Stimulated activated CD8-positive, alpha-beta memory T cell treated with anti-CD3 and anti-CD28 coated beads, Interleukin-12 subunit alpha, Interleukin-12 subunit beta, amount 100 ng/mL, for 24 hours (primary cell): ENCODE measurements at regions not wholly inside any gene's neighbourhood (a gene's known extent, or its start where the extent isn't known, plus 50 kb on each side); places are given as distances from the start of the nearest gene placed in this dataset.

Source experiments
- DNase-seq: peaks from one replicate; pipeline ENCODE4 v3.0.0-alpha.2; 2020; ENCODE audit errors: extremely low read depth

DNA sequence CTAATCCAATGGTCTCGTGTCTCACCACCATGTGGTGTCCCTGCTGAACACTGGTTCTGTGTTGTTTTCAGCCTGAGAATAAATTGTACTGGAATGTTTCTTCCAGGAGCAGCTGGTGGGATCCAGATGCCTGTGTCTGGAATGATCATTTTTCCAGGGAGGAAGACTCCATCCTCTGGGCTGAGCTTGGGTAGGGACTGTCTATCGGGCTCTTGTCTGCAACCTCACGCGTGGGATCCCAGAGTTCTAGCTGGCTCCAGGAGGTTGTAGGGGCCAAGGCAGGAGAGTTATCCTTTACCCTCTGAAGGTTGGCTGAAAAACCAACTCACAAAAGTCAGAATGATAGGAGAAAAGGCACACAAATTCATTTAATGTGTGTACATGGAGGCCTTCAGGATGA is 144.1 kb upstream of the B3GAT1 start:
- no peak for DNase-seq

DNA sequence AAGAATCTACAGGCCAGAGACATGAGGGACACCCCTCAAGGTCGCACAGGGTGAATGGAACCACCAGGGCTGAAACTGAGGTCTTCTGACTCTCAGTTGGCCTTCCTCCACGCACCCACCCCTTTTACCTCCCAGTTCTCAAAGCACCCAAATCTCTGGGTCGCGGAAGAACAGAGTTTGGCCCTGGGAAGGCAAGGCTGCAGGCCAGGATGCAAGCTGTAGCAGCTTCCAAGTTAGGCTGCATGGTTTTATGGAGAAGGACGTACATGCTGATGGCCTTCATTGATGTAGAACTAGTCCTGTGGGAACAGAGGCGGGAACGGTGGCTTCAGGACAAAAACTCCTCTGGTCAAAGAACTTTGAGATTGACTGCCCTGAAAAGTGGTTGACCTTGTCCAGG is 143.5 kb upstream of the B3GAT1 start:
- DNase-seq = no peak

DNA sequence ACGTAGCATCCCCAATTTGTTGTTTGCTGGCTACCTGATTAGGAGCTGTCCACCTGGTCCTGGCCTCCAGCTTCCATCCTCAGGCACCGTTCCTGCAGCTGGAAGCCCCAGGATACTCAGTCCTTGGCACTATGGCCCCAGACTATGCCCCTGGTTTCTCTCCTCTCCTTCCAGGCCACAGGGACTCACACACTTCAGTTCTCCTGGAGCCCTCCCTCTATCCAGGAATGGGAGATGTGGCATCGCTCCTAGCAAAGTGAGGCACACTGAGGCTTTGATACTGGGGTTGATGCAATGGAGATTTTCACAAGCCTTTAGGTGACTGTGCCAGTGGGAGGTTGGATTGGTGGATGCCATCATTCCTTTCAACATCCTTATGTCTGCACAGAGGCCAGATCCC is 142.8 kb upstream of the B3GAT1 start:
- no peak for DNase-seq

DNA sequence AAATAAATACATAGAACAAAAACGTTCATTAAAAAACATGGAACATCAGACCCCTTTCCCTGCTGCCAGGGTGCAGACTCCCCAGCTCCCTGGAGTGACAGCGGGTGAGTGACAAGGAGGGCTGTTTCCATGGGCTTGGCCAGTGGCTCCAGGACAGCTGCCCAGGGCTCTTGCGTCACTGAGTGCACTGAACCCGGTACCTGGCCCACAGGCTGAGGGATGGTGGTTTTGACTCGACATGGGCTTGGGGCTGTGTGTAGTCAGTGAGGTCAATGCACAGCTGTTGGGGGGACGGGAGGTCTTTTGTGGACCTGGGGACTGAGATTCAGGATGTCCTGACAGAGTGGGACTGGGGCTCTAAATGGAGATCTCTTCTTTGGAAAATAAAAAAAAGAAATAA is 142.1 kb upstream of the B3GAT1 start:
- DNase-seq = no peak

DNA sequence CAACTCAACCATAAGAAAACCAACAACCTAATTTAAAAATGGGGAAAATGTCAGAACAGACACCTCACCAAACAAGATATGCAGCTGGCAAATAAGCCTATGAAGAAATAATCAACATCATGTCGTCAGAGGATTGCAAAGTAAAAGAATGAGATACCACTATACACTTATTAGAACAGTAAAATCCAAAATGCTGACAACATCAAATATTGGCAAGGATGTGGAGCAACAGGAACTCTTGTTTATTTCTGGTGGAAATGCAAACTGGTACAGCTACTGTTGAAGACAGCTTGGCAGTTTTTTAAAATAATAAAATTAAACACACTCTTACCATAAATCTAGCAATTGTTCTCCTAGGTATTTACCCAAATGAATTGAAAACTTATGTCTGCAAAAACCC is 140.7 kb upstream of the B3GAT1 start:
- no peak for DNase-seq

DNA sequence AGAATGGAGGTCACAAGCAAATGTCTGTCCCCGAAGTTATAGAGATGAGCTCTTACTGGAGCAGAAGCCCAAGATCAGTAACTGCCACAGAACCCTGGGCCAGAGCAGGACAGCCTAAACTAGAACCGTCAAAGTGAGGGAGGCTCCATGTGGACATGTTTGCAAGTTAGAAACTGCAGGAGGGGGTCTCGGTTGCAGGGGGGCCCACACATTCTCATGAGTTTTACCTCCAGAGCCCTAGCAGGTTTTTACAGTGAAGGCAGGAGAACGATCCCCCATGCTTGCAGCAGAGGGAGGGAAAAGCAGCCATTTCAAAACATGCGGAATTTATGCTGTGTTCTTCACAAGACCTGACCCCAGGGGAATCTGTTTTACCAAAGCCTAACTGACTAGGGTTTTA is 133.5 kb upstream of the B3GAT1 start:
- no peak for DNase-seq

DNA sequence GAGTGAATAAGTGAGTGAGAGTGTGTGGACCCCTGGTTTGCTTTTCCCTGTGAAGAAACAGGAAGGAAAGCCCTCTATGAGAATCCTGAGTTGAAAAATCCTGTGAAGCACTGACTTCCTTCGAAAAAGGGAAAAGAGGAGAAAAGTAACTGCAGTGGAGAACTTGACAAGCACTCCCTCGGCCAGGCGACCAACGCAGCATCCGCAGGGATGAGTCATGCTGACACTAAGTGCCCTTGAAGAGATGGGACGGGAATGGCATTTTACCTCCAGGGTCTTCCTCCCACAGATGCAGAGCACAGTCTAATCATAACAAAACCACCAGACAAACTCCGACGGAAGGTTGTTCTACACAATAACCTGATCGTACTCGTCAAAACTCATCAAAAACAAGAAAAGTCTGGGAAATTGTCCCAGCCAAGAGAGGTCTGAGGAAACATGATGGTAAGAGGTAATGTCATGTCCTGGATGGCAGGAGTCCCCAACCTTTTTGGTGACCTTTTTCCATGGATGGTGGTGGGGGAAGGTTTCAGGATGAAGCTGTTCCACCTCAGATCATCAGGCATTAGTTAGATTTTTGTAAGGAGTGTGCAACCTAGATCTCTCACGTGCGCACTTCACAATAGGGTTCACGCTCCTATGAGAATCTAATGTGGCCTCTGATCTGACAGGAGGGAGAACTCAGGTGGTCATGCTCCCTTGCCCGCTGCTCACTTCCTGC is 132.2 kb upstream of the B3GAT1 start:
- DNase-seq = no peak

DNA sequence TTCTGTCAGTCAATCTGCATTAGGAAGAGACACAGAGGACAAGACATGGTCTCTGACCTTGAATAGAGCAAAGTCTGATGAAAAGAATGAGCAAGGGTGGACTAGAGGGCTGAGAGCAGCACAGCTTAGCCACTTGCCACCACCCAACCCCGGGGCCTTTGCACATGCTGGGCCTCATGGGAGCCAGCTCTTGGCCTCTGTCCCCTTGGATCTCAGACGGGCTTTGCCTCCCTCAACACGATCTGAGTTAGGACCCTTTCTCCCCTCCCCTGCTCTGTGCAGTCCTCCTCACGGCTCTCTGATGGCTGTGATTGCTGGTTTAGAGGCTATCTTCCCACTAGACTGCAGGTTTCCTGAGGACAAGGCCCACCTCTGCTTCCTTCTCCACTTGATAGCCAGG is 131.6 kb upstream of the B3GAT1 start:
- DNase-seq = no peak

DNA sequence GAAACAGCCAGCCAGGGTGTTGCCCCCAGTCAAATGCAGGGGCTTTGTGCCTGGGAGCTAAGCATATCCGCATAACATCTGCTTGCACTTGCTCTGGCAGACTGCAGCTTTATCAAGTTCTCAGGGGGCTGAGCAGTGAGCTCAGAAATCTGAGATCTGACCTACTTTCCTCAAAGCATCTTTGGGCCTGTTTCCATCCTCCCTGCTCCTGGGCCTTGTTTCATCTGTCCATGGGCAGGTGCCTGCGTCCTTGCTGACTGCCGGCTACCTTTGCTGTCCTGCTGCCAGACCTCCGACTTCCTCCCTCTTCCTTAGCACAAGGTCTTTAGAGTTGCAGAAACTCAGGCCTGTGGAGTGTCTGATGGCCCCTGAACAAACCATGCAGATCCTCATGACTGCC is 131.2 kb upstream of the B3GAT1 start:
- DNase-seq = no peak

DNA sequence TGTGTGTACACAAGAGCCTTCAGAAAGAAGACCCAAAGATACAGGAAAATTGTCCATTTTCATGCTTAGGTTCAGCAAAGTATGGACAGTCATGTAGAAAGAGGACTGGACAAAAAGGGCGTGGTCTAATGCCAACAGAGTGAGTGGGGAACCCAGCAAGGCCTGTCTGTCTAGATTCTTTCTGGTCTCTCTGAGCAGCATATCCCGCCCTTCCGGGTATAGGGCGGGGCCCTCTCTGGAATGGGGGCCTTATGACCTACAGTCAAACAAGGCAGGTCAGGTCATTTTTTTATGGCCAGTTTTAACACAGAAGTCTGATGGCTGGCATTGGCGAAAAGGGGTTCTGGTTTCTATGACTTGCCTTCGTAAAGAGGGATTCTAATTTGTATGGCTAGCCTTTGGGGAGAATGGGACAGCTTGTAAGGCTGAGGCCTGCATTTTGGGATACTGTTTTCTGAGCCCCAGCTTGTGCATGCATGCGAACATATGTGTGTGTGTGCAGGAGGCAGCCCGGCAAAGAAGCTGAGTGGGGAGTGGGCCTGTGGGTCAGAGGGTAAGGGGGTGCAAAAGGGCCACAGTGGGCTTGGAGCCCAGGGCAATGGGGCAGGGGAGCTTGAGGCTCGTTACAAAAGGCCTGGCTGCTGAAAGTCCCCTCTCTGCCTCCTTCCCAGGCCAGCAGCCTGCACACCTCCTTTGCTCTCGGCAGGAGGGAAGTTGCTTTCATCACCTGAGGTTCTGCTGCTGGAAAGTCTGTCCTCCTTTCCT is 130.5 kb upstream of the B3GAT1 start:
- no peak for DNase-seq

DNA sequence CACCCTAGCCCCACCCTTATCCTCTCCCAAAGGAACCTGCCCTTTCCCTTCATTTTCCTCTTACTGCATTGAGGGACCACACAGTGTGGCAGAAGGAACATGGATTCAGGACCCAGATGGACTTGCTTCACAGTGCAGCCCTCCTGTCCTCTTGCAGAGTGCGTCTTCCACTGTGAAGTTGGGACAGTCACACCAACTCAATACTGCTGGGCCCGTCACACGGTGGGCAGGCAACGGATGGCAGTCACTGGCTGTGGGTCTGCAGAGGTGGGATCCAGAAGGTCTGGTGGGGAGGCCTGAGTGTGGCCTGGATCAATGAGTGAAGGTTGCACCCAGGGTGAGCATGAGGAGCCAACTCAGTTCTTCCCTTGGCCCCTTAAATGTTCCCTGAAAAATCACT is 129.9 kb upstream of the B3GAT1 start:
- no peak for DNase-seq

DNA sequence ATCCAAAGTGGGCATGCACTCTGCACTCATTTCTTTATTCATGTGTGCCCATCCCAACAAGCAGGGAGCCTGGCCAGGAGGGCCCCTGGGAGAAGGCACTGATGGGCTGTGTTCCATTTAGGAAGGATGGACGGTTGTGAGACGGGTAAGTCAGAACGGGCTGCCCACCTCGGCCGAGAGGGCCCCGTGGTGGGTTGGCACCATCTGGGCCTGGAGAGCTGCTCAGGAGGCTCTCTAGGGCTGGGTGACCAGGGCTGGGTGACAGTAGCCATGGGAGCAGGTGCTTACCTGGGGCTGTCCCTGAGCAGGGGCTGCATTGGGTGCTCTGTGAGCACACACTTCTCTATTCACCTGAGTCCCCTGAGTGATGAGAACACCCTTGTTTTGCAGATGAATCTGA is 129.3 kb upstream of the B3GAT1 start:
- no peak for DNase-seq

DNA sequence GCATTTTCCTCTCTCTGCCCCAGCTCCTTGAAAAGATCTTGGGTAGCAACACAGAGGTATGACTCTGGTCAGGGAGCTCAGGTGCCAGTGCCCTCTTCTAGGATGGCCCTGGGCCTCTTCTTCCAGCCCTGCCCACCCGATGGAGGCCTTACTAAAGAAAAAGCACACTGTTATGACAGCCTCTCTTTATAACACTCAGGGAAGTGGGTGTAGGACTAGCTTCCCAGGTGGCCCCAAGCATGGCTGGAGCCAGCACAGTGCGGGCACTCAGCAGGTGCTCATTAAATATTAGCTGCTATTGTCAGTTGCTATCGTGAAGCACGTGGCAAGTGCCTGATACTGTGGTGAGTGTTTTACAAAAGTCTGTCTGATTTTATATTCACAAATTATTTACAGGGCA is 127.2 kb upstream of the B3GAT1 start:
- DNase-seq = no peak

DNA sequence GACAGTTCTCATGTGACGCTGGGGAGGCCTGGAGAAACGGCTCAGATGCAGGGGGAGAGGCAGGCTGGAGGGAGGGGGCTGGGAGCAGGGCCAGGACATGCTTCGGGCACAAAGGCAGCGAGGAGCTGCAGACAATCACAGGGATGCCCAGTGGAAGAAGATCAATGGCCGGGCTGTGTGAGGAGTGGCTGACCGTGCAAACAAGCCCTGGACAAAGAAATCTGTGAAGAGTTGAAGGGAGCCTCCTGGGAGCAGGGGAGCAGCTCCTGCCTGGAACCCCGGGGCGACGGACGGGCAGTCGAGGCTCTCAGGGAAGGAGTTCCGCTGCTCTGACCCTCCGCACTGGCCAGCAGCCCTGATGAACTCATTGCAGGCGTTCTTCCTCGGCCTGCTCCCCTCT is 126.7 kb upstream of the B3GAT1 start:
- no peak for DNase-seq

DNA sequence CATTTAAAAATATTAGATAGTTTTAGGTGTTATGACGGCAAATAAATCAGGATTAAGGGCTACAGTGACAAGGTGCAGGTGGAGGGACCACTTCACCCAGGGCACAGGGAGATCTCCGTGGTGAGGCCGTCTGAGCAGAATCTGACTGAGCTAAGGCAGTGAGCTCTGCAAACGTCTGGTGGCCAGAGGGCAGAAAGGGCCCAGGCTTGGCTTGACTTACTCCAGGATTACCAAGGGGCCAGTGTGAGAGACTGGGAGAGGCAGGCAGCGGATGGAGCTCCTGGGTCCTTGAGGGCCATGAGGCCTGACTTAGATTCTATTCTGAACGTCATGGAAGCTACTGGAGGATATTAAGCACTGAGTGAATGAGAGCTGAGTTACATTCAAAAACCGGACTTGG is 125.9 kb upstream of the B3GAT1 start:
- no peak for DNase-seq

DNA sequence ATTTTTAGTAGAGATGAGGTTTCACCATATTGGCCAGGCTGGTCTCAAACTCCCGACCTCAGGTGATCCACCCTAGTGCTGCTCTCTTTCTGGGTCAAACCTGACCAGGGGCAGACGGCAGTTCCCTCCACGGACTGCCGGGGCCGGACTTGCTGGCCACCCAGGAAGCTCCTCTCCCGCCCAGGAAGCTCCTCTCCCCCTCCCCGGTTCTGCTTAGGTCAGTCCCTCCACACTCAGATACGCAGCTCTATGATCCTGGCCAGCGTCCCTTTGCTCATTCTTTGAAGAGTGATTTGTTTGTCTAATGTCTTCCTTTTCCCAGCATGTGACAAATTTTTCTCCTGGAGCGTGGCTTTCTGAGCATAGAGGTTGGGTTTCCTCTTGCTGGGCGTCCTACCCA is 125.3 kb upstream of the B3GAT1 start:
- no peak for DNase-seq

DNA sequence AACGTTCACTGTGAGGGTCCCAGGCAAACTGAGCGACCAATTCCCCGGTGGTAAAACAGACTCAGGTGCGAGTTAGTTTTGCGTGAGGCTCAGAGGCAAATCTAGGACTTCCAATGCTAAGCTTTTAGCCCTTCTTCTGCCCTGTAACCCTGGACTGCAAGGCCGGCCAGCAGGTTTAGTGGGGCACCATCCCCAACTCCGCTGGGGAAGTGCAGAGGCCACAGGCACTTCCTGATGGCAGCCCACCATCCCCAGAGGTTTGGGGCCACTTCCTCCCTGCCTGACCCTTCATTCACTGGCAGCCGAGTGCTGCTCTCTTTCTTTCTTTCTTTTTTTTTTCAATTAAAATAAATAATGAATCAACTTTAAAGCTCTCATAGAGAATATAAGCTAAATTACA is 124.6 kb upstream of the B3GAT1 start:
- DNase-seq = no peak

DNA sequence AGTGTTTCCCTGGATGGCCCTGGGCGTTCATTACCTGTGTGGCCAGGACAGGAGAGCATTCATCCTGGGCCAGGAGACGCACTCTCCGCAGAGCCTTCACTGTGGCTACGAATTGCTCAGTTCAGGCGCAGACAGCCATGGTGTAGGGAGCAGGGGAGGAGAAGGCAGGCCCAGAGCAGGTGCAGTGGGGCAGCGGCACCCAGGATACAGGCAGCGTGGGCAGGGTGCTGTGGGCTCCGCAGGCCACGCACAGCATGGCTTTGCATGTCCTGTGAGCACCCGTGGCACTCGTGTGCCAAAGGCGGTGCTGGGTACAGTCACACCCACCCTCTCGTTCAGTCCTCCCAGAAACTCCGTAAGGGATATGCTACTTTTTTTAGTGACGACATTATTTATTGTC is 124.2 kb upstream of the B3GAT1 start:
- DNase-seq = no peak

DNA sequence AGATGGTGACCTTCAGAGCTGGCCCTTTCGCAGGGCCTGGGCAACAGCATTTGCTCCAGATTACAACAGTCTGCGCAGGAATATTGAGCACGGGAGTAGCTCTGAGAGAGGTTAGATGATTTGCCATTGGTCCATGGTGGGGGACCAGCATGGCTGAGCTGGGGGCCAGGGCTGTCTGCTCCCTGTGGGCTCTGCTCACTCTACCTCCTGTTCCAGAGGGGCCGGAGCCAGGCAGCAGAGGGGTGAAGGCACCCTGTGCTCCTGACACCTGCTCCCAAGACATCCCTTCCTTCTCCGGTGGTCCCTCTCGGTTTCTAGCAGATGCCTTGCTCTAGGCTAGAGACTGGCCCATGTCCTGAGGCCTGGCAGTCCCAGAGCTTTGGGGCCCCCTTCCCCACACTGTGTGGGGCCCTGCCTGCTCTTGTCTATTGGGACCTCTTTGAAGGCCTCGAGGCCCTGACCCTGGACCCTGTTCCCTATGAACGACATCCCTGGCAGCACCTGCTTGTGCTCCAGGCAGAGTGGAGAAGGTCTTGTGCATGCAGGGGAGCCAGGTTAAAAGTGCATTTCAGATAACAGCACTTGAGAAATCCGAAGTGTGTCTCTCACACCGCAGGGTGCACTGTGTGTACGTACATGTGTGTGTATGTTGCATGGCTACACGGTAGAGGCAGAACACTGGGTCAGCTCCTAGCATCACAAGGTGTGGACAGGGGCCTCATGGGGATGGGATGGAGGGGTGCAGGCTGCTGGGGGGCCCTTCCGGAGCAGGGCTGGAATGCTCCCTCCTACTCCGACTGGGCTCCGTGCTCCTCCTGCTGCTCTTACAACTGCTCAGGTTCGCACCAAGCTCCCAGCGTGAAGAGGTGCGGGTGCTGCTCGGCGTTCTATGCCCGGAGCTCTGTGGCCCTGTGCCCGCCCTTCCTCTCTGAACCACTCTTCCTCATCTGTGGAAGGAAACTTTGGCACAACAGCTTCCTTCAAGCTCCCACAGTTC is 123.3 kb upstream of the B3GAT1 start:
- no peak for DNase-seq

DNA sequence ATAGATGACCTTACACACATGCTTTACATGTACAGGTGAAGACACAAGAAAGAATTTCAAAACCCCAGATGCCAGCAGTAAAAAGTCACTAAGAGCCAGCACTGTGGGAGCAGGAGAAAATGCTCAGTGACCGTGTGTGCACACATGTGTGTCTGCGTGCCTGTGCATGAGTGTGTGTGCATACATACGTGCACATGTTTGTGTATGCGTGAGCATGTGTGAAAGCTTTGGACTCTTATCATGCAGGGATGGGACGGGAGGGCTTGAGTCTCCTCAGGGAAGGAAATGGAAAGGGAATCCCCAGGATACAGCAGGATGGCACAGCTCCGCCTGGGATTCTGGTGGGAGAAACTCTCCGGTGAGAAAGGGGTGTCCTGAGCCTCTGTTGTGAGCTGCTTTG is 121.5 kb upstream of the B3GAT1 start:
- no peak for DNase-seq

DNA sequence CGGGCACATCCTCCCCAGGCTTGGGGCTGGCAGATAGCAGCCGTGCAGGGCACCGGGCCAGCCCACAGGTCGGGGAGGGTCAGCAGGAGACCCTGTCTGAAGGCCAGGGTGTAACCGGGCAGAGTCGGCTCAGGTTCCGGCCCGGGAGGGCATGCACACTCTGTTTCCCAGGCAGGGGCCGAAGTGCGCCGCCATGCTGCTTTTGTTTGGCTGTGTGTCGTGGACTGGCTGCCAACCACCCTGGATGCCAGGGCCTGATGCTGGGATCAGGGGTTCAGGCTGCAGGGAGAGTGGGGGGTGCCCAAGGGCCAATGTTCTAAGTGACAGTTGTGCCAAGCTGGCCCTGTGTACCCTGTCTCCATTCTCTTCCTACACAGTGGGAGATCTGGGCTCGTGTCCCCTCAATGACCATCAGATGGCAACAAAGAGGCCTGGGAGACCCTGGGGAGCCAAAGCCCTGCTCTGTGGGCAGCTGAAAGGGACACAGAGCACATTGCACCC is 120.9 kb upstream of the B3GAT1 start:
- no peak for DNase-seq
